GM19328 (cell line): ENCODE measurements at regions not wholly inside any gene's neighbourhood (a gene's known extent, or its start where the extent isn't known, plus 50 kb on each side); places are given as distances from the start of the nearest gene placed in this dataset.
"Not testable (repeated sequence)": the region's sequence is repeated elsewhere in the genome, so short reads cannot be mapped to it uniquely, and the experiment has no call there.

Experiments
- ATAC-seq: cut with Tn5 transposase; IDR thresholded peaks from one replicate; pipeline ENCODE4 v1.9.1; 2021; ENCODE audit warnings: mild to moderate bottlenecking, moderate library complexity; ENCODE audit not compliant: unreplicated experiment

DNA sequence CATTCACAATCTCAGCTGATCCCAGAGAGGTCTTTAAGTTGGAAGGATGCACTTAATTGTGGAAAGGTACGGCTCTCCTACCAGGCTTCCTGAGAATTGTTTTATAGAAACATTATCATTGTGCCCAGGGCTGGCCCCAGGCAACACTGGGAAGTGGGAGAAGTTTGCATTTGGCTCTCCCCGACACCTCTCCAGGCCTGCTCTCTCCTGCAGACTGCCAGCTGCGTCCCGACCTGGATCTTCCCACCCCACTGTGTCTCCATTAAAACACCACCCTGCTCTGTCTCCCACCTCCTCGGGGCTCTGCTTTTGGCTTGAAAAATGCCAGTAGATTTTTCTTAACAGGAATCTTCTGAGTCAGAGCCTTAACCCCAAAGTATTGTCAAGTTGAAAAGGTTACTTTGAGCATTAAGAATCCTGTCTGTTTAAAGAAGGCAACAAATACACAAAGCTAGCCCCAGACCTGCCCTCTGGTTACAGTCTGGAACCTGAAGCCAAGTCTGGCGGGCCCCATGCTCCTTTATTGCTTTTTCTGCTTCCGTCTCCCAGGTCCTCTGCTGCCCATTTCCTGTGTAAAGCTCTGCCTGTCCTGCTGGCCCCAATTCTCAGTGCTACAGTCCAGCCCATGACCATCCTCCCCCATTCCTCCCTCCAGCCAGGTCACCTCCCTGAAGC is 530.2 kb downstream of the SOX6 start:
- ATAC-seq: no peak

DNA sequence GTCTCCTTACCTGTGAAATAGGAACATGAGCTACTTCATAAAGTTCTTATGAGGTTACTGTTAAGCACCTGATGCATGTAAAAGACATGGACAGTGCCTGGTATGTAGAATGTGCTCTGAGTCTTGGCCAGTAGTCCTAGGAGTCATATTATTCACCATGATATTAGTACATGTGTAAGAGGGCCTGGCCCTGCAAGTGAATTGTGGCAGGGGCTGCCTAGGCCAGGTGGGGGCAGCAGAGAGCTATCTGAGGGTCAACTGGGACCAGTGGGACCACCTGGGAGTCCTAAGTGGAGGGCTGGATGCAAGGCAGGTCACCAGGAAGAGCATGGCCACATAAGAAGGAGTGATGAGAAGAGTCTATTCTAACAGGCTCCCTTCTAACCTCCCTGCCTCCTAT is 529.5 kb downstream of the SOX6 start:
- ATAC-seq: no peak

- no peak for ATAC-seq
Observed at GRCh38 chr11:15828215-15828853, 528.0 kb downstream of the SOX6 start.

- ATAC-seq: no peak
Observed at GRCh38 chr11:15829312-15829711, 527.0 kb downstream of the SOX6 start.

DNA sequence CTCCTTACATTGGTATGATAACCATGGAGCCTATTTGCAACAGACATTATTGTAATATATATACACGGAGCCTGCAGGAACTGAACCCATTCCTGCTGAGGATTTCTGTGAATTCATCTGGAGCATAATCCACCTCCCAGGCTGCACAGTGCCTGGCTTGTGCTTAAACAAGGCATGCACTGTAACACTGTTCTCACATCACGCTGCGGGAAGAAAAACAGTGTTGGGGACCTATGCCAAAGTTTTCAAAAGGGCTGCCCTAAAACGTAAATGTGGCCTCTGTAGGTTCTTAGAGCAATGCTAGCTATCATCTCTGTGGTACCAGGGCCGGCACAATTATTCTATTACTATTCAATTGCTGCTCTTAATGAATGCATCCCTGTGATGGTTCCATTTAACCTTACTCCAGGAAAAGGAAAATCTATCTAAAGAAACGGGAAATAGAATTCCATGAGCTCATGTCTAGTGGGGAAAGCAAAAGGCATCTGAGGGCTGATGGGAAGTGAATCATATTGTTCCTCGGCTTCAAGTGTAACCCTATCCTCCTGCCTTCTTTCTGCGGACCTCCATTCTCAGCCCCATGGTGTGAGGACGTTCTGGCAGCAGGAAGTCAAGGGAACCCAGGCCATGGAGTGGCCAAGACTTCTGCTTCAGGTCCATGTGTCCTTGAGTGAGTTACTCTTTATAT is 525.5 kb downstream of the SOX6 start:
- ATAC-seq: no peak

DNA sequence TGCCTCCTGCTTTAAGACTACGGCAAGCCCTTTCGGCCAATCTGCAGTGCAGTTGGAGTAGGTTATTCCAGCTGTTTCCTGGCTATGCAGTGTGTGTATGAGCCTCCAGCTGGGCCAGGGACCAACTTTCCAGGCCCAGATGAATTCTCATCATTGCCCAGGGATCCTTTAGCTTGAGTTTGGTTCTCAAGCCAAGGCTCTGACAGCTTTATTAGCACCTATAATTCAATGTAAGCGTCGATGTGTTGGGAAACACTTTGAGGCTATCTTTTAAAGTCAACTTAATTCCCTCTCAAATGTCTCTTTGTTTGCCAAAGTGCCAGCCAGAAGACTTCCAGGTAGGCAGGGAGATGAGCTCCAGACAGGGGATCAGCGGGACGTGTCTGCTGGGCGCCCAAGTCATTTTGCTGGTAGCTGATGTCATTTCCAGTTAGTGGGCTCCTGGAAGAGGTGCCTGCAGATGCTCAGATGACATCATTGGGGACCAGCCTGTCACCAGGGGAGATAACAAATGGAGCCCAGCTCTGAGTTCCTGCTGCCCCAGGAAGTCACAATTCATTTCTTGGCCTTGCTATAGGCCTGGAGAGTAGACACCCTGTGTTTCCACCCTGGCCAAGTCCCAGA is 520.4 kb downstream of the SOX6 start:
- ATAC-seq: no peak

DNA sequence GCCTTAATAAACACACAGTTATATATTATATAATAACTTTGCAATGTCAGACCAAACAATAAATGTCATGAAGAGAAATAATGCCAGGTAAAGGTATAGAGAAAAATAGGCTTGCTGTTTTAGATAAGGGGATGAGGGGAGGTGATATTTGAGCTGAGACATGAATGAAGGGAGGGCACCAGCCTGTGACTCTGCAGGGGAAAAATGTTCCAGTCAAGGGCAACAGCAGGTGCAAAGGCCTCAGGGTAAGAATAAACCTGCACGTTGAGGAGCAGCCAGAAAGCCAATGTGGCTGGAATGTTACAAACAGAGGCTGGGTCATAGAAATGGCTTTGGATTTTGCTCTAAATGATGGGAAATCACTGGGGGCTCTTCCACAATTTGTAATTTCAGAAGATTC is 519.6 kb downstream of the SOX6 start:
- no peak for ATAC-seq

DNA sequence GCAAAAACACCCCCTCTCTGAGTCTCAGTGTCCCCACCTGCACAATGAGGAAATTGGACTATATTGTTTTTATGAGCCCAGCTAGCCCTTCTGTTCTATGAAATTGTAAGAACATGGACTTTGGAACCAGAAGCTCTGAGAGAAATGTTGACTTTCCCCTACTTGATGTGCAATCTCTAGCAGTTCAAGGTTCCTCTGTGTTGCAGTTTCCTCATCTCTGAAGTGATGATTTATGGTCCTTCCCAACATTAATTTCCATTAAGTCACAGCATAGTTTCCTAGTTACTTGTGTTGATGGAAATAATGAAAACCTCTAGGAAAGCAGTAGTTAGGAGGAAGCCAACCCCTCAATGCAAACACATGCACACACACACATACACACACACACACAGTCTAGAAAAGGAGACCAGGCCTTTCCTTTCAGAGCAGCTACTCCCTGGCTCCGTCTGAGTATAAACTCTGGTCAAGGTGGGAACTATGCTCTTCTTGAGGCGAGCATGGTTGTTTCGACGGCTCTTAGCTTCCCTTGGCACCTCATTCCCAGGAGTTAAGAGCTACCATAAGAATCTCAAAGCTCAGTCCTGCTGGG is 518.4 kb downstream of the SOX6 start:
- no peak for ATAC-seq

- no peak for ATAC-seq
Observed at GRCh38 chr11:15839061-15839460, 517.3 kb downstream of the SOX6 start.

GRCh38 chr11:15840966-15841365 is 515.4 kb downstream of the SOX6 start:
- no peak for ATAC-seq

GRCh38 chr11:15841931-15842740 is 514.2 kb downstream of the SOX6 start:
- ATAC-seq: no peak

- ATAC-seq: no peak
Observed at GRCh38 chr11:15843309-15843872, 513.0 kb downstream of the SOX6 start.

DNA sequence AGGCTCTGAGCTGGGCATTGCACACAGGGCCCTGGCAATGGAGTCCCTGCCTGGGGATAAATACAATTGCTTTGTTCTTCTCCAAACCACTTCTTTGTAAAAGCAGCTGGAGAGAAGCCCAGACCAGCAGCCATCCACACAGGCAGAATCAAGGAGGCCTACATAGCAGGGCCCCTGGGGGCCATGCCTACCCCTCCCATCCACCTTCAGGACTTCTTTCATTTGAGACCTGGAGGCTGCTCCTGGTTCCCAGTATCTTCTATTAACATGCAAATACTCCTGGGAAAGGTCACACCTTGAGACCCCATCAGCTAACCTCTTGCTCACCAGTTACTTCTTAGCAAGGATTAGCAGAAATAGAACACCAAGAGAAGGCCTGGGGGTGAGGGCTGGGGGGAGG is 511.1 kb downstream of the SOX6 start:
- no peak for ATAC-seq

- ATAC-seq: no peak
Observed at GRCh38 chr11:15848631-15849168, 507.6 kb downstream of the SOX6 start.

GRCh38 chr11:15849257-15849656 is 507.1 kb downstream of the SOX6 start:
- no peak for ATAC-seq

DNA sequence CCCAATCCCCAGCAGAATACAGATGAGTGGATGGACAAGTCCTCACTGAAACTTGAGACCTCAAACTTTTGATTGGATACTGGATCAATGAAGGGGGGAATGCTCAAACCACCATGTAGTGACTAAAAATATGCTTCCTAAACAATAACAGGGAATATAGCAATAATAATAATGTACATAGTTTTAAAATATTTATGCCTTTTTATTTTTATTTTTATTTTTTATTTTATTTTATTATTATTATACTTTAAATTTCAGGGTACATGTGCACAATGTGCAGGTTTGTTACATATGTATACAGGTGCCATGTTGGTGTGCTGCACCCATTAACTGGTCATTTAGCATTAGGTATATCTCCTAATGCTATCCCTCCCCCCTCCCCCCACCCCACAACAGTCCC is 506.0 kb downstream of the SOX6 start:
- not testable (repeated sequence) for ATAC-seq

- no peak for ATAC-seq
Observed at GRCh38 chr11:15851051-15851498, 505.3 kb downstream of the SOX6 start.

- no peak for ATAC-seq
Observed at GRCh38 chr11:15852179-15852578, 504.2 kb downstream of the SOX6 start.

- no peak for ATAC-seq
Observed at GRCh38 chr11:15854245-15854644, 502.1 kb downstream of the SOX6 start.

DNA sequence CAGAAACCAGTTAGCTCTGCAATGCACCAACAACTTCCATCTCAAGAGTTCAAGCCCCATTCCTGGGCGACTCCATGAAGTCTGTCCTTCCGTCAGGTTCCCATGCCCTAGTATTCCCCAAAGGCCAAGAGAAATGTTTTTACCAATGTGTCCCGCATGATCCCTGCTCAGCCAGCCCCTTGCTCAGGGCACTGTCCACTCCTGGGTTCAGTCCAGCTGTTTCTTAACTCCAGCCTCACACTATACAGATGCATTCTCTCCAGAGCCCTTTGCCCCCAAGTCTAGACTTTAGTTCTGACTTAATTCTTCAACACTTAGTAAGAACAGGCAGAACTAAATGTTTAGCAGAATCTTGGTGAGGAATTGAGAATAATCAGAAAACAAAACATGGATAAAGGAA is 497.5 kb downstream of the SOX6 start:
- no peak for ATAC-seq
